ENCODE measurements at regions not wholly inside any gene's neighbourhood (a gene's known extent, or its start where the extent isn't known, plus 50 kb on each side); places are given as distances from the start of the nearest gene placed in this dataset.

DNA sequence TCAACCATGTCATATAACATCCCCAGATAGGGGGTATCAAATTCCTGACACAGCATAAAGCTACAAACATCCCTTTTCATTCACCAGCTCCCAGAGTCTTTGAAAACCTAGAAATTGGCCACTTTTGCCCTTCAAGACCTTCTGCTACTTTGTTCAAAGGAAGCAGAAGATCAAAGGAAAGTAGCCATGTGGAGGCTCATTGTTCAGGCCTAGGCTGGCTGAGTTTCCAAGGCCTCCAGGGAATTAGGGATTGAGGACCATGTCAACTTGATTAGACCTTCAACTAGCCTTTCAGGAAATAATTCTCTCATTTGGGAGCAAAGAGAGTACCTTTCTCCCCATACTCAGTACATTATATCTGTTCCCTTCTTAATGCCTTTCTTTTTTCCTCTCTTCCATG, 66.8 kb upstream of the ATXN3L start:
- TF ChIP-seq, protein P1, sequence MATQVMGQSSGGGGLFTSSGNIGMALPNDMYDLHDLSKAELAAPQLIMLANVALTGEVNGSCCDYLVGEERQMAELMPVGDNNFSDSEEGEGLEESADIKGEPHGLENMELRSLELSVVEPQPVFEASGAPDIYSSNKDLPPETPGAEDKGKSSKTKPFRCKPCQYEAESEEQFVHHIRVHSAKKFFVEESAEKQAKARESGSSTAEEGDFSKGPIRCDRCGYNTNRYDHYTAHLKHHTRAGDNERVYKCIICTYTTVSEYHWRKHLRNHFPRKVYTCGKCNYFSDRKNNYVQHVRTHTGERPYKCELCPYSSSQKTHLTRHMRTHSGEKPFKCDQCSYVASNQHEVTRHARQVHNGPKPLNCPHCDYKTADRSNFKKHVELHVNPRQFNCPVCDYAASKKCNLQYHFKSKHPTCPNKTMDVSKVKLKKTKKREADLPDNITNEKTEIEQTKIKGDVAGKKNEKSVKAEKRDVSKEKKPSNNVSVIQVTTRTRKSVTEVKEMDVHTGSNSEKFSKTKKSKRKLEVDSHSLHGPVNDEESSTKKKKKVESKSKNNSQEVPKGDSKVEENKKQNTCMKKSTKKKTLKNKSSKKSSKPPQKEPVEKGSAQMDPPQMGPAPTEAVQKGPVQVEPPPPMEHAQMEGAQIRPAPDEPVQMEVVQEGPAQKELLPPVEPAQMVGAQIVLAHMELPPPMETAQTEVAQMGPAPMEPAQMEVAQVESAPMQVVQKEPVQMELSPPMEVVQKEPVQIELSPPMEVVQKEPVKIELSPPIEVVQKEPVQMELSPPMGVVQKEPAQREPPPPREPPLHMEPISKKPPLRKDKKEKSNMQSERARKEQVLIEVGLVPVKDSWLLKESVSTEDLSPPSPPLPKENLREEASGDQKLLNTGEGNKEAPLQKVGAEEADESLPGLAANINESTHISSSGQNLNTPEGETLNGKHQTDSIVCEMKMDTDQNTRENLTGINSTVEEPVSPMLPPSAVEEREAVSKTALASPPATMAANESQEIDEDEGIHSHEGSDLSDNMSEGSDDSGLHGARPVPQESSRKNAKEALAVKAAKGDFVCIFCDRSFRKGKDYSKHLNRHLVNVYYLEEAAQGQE (IDR thresholded peaks at IDR 0.05; ENCODE audit: low read depth) = no peak
- TF ChIP-seq, protein P2, sequence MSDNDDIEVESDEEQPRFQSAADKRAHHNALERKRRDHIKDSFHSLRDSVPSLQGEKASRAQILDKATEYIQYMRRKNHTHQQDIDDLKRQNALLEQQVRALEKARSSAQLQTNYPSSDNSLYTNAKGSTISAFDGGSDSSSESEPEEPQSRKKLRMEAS (IDR thresholded peaks at IDR 0.05) = no peak
- TF ChIP-seq, protein P3, sequence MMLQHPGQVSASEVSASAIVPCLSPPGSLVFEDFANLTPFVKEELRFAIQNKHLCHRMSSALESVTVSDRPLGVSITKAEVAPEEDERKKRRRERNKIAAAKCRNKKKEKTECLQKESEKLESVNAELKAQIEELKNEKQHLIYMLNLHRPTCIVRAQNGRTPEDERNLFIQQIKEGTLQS (IDR thresholded peaks at IDR 0.05) = no peak
- TF ChIP-seq, protein P4, sequence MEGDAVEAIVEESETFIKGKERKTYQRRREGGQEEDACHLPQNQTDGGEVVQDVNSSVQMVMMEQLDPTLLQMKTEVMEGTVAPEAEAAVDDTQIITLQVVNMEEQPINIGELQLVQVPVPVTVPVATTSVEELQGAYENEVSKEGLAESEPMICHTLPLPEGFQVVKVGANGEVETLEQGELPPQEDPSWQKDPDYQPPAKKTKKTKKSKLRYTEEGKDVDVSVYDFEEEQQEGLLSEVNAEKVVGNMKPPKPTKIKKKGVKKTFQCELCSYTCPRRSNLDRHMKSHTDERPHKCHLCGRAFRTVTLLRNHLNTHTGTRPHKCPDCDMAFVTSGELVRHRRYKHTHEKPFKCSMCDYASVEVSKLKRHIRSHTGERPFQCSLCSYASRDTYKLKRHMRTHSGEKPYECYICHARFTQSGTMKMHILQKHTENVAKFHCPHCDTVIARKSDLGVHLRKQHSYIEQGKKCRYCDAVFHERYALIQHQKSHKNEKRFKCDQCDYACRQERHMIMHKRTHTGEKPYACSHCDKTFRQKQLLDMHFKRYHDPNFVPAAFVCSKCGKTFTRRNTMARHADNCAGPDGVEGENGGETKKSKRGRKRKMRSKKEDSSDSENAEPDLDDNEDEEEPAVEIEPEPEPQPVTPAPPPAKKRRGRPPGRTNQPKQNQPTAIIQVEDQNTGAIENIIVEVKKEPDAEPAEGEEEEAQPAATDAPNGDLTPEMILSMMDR (IDR thresholded peaks at IDR 0.05 in 2 of 3, conservative IDR thresholded peaks at IDR 0.05 in 1 of 3; ENCODE audit: borderline replicate concordance in 1 of 3, insufficient read depth in 1 of 3, low read depth in 2 of 3, low read length in 2 of 3) = no peak
- TF ChIP-seq POLR2AphosphoS5 (IDR thresholded peaks at IDR 0.05; ENCODE audit: low read depth, low read length) (no peak), EZH2 (IDR thresholded peaks at IDR 0.05) (no peak), EGR1 (IDR thresholded peaks at IDR 0.05; ENCODE audit: low read depth) (no peak), YY1 (IDR thresholded peaks at IDR 0.05; ENCODE audit: extremely low read depth, insufficient replicate concordance, low read depth, low read length) (no peak), POLR2A (IDR thresholded peaks at IDR 0.05; ENCODE audit: borderline replicate concordance, extremely low read depth, insufficient read depth, insufficient read length) (no peak)
